ENCODE measurements at regions not wholly inside any gene's neighbourhood (a gene's known extent, or its start where the extent isn't known, plus 50 kb on each side); places are given as distances from the start of the nearest gene placed in this dataset.

DNA sequence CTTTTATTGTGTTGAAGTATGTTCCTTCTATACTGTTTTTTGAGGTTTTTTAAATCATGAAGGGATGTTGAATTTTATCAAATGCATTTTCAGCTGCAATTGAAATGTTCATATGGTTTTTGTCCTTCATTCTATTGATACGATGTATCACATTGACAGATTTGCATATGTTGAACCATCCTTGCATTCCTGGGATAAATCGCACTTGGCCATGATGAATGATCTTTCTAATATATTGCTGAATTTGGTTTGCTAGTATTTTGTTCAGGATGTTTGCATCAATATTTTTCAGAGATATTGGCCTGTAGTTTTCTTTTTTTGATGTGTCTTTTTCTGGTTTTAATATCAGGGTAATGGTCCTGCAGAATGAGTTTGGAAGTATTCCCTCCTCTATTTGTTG, 214.0 kb downstream of the LMO4 start:
- TF ChIP-seq, protein P1, sequence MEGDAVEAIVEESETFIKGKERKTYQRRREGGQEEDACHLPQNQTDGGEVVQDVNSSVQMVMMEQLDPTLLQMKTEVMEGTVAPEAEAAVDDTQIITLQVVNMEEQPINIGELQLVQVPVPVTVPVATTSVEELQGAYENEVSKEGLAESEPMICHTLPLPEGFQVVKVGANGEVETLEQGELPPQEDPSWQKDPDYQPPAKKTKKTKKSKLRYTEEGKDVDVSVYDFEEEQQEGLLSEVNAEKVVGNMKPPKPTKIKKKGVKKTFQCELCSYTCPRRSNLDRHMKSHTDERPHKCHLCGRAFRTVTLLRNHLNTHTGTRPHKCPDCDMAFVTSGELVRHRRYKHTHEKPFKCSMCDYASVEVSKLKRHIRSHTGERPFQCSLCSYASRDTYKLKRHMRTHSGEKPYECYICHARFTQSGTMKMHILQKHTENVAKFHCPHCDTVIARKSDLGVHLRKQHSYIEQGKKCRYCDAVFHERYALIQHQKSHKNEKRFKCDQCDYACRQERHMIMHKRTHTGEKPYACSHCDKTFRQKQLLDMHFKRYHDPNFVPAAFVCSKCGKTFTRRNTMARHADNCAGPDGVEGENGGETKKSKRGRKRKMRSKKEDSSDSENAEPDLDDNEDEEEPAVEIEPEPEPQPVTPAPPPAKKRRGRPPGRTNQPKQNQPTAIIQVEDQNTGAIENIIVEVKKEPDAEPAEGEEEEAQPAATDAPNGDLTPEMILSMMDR (conservative IDR thresholded peaks at IDR 0.05; ENCODE audit: low read length), result no peak
- no peak for TF ChIP-seq EZH2phosphoT487 (IDR thresholded peaks at IDR 0.05; ENCODE audit: borderline replicate concordance, low read depth, low read length)

All from OCI-LY7 (cell line).